Activated CD4-positive, alpha-beta T cell treated with anti-CD3 and anti-CD28 coated beads, Interleukin-2, amount 10 ng/mL, durations not matched to agents 7 days and 5 days (primary cell): ENCODE measurements at regions not wholly inside any gene's neighbourhood (a gene's known extent, or its start where the extent isn't known, plus 50 kb on each side); places are given as distances from the start of the nearest gene placed in this dataset.

Experiments used
- CTCF ChIA-PET: fragments of 350-600 bp; sonication (Branson Sonifier 250); formaldehyde crosslinking; loops from one replicate; lab custom pipeline; 2021; ENCODE audit warnings: antibody characterized with exemption; lab: Charles Lee
- POLR2A ChIA-PET: fragments of 350-600 bp; sonication (Branson Sonifier 250); formaldehyde crosslinking; loops from one replicate; lab custom pipeline; 2021; ENCODE audit warnings: antibody characterized with exemption; lab: Charles Lee
- DNase-seq: peaks from one replicate; pipeline ENCODE4 v3.0.0-alpha.2; 2020
- H3K27ac Mint-ChIP-seq: one replicate; pipeline ENCODE4 v1.8.0; 2021; ENCODE audit warnings: mild to moderate bottlenecking, moderate library complexity, mixed read lengths
- H3K27me3 Mint-ChIP-seq: one replicate; pipeline ENCODE4 v1.8.0; 2021; ENCODE audit warnings: mixed read lengths
- H3K36me3 Mint-ChIP-seq: one replicate; pipeline ENCODE4 v1.8.0; 2021; ENCODE audit warnings: low read depth, mixed read lengths
- H3K4me1 Mint-ChIP-seq: one replicate; pipeline ENCODE4 v1.8.0; 2021; ENCODE audit warnings: mixed read lengths
- H3K4me3 Mint-ChIP-seq: one replicate; pipeline ENCODE4 v1.8.0; 2021; ENCODE audit warnings: mild to moderate bottlenecking, moderate library complexity, mixed read lengths
- H3K9me3 Mint-ChIP-seq: one replicate; pipeline ENCODE4 v1.8.0; 2021; ENCODE audit warnings: mixed read lengths

DNA sequence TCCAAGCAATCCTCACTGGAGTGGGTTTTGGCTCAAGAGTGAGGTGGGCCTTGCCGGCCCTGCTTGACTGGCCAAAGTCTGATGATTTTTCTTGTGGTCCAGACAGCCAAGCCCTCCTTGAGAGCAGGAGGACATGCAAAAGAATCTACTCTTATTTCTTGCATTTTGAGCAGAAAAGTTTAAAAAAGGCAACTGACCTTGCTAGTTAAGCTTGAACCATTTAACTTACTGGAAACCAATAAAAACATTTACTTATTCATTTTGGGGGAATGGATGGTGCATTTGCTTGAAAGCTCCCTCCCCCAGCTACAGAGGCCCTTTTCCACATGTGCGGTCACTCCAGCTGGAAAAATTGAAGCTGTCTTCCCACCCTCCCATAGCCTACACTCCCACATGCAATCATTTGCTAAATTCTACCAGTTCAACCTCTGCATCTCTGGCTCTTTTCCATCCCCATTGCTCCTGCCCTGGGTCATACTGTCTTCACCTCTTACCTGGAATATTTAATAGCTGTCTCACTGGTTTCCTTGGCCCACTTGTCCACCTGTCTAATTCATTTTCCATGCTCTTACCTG, 527.9 kb downstream of the DHX35 start:
- H3K27me3 Mint-ChIP-seq: no peaks in the 10 kb centered on the region
- DNase-seq: no peak
- POLR2A ChIA-PET: no interaction called here
- CTCF ChIA-PET: no interaction called here
- no peaks in the 10 kb centered on the region for H3K4me1 Mint-ChIP-seq
- no peaks in the 10 kb centered on the region for H3K9me3 Mint-ChIP-seq
- H3K27ac Mint-ChIP-seq: no peak overlapping the region
- H3K4me3 Mint-ChIP-seq: no peak overlapping the region
- no peaks in the 10 kb centered on the region for H3K36me3 Mint-ChIP-seq

GRCh38 chr20:39480276-39481043, 518.3 kb downstream of the DHX35 start:
- Mint-ChIP-seq H3K27ac (no peak overlapping the region), H3K36me3 (no peaks in the 10 kb centered on the region), H3K4me3 (no peak overlapping the region), H3K27me3 (no peaks in the 10 kb centered on the region), H3K9me3 (no peaks in the 10 kb centered on the region), H3K4me1 (no peaks in the 10 kb centered on the region)
- CTCF ChIA-PET: no interaction called here
- DNase-seq: no peak
- POLR2A ChIA-PET: no interaction called here

DNA sequence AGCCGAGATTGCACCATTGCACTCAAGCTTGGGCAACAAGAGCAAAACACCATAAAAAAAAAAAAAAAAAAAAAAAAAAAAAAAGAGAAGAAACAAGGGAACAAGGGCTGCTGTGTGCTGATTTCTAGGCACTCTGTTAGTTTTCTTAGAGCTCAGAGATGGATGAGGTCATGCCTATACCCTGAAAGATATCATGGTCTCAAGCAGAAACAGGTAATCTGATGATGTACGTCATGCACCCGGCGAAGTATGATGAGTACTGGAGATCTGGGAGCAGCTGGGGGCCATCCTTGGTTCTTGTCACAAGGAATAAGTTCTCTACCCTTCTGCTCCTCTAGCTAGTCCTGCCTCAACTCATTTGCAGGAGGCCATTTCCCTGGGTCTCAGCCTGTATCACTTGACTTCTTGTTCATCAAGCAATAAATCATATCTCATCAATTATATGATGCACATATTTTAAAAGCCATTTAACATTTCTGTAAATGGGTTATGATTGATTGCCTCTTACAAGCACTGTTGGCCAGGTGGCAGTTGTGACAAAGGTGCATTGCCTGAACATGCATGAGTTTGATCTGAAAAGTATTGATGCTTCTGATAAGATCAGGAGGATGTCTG, 517.2 kb downstream of the DHX35 start:
- CTCF ChIA-PET: no interaction called here
- POLR2A ChIA-PET: no interaction called here
- no peaks in the 10 kb centered on the region for H3K4me1 Mint-ChIP-seq
- H3K27ac Mint-ChIP-seq: no peak overlapping the region
- no peak for DNase-seq
- no peak overlapping the region for H3K4me3 Mint-ChIP-seq
- no peaks in the 10 kb centered on the region for H3K36me3 Mint-ChIP-seq
- no peaks in the 10 kb centered on the region for H3K27me3 Mint-ChIP-seq
- no peaks in the 10 kb centered on the region for H3K9me3 Mint-ChIP-seq

DNA sequence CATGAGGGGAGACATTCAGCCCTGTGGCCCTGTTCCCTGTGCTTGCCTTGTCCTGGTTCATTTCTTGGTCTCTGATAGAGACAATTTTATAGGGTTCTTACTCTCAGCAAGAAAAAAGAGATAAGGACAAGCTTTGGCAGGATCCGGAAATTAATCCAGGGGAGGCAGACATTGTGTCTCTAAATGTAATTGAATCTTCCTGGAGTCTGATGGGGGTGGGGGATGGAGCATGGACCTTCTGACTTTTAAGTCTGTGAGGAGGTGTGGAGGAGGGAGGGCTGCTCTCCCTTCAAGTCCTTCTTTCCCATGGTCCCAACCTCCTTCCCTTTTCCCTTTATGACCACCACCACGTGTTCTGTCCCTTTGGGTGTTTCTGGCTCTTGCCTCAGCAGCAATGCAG, 512.7 kb downstream of the DHX35 start:
- no peaks in the 10 kb centered on the region for H3K9me3 Mint-ChIP-seq
- no peaks in the 10 kb centered on the region for H3K4me1 Mint-ChIP-seq
- CTCF ChIA-PET: interaction anchor here (1.6 kb wide), 1 partner anchor 18 kb away, joined by 3 read pairs; no protein-coding TSS in a partner anchor
- DNase-seq: no peak
- POLR2A ChIA-PET: no interaction called here
- H3K36me3 Mint-ChIP-seq: no peaks in the 10 kb centered on the region
- H3K27me3 Mint-ChIP-seq: no peaks in the 10 kb centered on the region
- H3K4me3 Mint-ChIP-seq: no peak overlapping the region
- H3K27ac Mint-ChIP-seq: no peak overlapping the region

DNA sequence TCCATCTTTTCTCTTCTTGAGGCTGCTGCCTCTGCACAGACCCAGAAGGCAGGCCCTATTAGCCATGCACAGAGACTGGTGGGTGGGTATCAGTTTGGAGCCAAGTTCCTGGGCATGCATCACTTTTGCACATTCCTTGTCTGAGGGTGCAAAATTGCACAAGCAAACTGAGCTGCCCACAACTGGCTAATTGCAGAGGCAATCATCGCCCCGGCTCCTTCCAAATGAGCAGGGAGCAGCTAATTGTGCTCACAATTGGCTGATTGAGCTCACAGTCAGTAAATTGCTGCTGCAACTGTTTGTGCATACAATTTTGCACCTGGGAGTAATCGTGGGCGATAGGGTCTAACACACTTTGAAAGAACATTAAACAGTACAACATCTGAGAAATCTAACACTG, 511.4 kb downstream of the DHX35 start:
- Mint-ChIP-seq H3K27ac (no peak overlapping the region), H3K27me3 (no peaks in the 10 kb centered on the region), H3K4me3 (no peak overlapping the region), H3K9me3 (no peaks in the 10 kb centered on the region), H3K36me3 (no peaks in the 10 kb centered on the region), H3K4me1 (no peaks in the 10 kb centered on the region)
- DNase-seq: no peak
- ChIA-PET CTCF (interaction anchor here (1.6 kb wide), 1 partner anchor 16 kb away, joined by 3 read pairs; no protein-coding TSS in a partner anchor), POLR2A (no interaction called here)

GRCh38 chr20:39468703-39469102, 506.6 kb downstream of the DHX35 start:
- H3K4me1 Mint-ChIP-seq: no peaks in the 10 kb centered on the region
- POLR2A ChIA-PET: no interaction called here
- no peaks in the 10 kb centered on the region for H3K9me3 Mint-ChIP-seq
- H3K4me3 Mint-ChIP-seq: no peak overlapping the region
- no peak for DNase-seq
- H3K27ac Mint-ChIP-seq: no peak overlapping the region
- no peaks in the 10 kb centered on the region for H3K27me3 Mint-ChIP-seq
- CTCF ChIA-PET: no interaction called here
- no peaks in the 10 kb centered on the region for H3K36me3 Mint-ChIP-seq

GRCh38 chr20:39464238-39464637, 502.1 kb downstream of the DHX35 start:
- Mint-ChIP-seq H3K4me1 (no peaks in the 10 kb centered on the region), H3K9me3 (no peaks in the 10 kb centered on the region), H3K4me3 (no peak overlapping the region), H3K27me3 (no peaks in the 10 kb centered on the region), H3K36me3 (no peaks in the 10 kb centered on the region), H3K27ac (no peak overlapping the region)
- CTCF ChIA-PET: no interaction called here
- POLR2A ChIA-PET: no interaction called here
- DNase-seq: no peak

GRCh38 chr20:39462416-39462945, 500.3 kb downstream of the DHX35 start:
- POLR2A ChIA-PET: no interaction called here

GRCh38 chr20:39458452-39458851, 496.3 kb downstream of the DHX35 start:
- Mint-ChIP-seq H3K27ac (no peak overlapping the region), H3K4me3 (no peak overlapping the region), H3K4me1 (no peaks in the 10 kb centered on the region), H3K9me3 (no peaks in the 10 kb centered on the region), H3K27me3 (peaks cover 2% of the 10 kb centered on the region), H3K36me3 (no peaks in the 10 kb centered on the region)
- no peak for DNase-seq
- POLR2A ChIA-PET: no interaction called here
- CTCF ChIA-PET: no interaction called here

More at GRCh38 chr20:39462416-39462945, 500.3 kb downstream of the DHX35 start:
- Mint-ChIP-seq H3K36me3 (no peaks in the 10 kb centered on the region), H3K27me3 (no peaks in the 10 kb centered on the region), H3K4me1 (no peaks in the 10 kb centered on the region), H3K9me3 (no peaks in the 10 kb centered on the region), H3K4me3 (no peak overlapping the region), H3K27ac (no peak overlapping the region)
- no peak for DNase-seq
- CTCF ChIA-PET: no interaction called here

DNA sequence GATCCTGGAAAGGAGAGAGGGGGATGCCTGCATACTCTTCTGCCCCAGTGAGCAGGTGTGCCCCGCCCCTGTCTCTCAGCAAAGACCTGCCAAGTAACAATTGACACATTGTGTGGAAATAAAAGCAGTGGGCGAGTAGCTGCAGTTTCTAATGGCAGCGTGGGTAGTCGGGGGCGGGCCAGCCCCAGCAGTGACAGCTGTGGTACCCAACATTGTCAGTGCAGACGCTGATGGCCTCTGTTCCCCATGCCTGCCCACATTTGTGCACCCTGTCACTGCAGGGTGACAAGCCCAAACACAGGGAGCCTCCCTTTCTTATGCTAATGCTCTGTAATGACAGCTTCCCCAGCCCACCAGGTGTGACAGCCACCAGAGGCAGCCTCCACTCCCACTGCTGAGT, 491.7 kb downstream of the DHX35 start:
- no peaks in the 10 kb centered on the region for H3K36me3 Mint-ChIP-seq
- no peak for DNase-seq
- H3K4me1 Mint-ChIP-seq: no peaks in the 10 kb centered on the region
- no peaks in the 10 kb centered on the region for H3K9me3 Mint-ChIP-seq
- H3K27ac Mint-ChIP-seq: no peak overlapping the region
- CTCF ChIA-PET: no interaction called here
- peaks cover 2% of the 10 kb centered on the region for H3K27me3 Mint-ChIP-seq
- no peak overlapping the region for H3K4me3 Mint-ChIP-seq
- POLR2A ChIA-PET: no interaction called here

DNA sequence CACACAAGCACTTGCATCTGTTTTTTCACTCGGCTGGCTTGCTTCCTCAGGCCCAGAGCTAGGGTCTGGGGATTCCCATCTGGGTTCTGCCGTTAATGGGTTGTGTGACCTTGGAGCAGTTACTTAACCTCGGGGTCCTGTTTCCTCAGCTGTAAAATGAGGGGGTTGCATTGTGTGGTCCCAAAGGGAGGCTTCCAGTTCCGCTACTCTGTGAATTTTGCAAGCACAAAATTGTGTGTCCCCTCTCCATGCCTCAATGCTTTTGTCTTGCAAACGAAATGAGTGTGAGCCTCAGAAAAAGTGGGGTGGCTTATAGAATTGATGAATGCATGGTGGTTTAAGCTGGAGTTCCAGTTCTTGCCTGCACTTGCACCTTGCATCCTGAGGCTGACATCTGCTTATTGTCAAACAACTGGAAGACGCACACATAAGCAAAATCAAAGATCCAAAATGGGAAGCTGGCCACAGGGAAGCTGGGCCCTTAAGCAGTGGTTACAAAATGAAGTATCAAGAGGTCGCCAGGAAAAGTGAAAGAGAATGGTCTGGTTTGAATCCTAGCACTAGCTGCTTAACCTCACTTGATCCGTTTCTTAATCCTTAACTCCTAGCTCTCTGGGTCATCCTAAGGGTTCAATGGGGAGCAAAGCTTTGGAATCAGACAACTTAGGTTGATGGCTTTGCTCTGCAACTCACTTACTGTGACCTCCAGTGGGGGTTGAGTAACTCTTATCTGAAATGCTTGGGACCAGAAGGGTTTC, 490.6 kb downstream of the DHX35 start:
- ChIA-PET CTCF (no interaction called here), POLR2A (no interaction called here)
- Mint-ChIP-seq H3K4me1 (no peaks in the 10 kb centered on the region), H3K27me3 (peaks cover 2% of the 10 kb centered on the region), H3K36me3 (no peaks in the 10 kb centered on the region), H3K4me3 (no peak overlapping the region), H3K27ac (no peak overlapping the region), H3K9me3 (no peaks in the 10 kb centered on the region)
- DNase-seq: no peak

GRCh38 chr20:39451386-39451785, 489.2 kb downstream of the DHX35 start:
- Mint-ChIP-seq H3K27me3 (peaks cover 2% of the 10 kb centered on the region), H3K27ac (no peak overlapping the region), H3K4me1 (no peaks in the 10 kb centered on the region), H3K9me3 (no peaks in the 10 kb centered on the region), H3K4me3 (no peak overlapping the region), H3K36me3 (no peaks in the 10 kb centered on the region)
- CTCF ChIA-PET: no interaction called here
- POLR2A ChIA-PET: no interaction called here
- DNase-seq: no peak

DNA sequence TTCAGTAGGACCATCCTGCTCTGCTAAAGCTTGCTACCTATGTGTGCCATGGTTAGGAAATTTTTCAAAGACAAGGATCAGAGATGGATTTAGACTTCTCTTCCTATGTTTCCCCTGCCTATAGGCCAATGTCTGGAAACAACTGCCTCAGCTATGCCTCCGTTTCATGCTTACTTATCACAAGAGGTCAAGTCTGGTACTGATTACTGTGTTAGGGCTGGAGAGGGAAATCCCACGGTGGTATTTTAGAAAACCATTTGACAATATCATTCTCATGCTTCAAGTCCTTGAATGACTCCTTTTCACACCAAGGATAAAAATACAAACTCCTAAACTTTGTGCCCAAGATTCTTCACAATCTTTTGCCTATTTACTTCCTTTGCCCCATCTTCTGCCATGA, 484.3 kb downstream of the DHX35 start:
- POLR2A ChIA-PET: no interaction called here

More for the DNA sequence above, 484.3 kb downstream of the DHX35 start:
- H3K36me3 Mint-ChIP-seq: no peaks in the 10 kb centered on the region
- no peaks in the 10 kb centered on the region for H3K9me3 Mint-ChIP-seq
- no peak for DNase-seq
- no peaks in the 10 kb centered on the region for H3K27me3 Mint-ChIP-seq
- H3K4me1 Mint-ChIP-seq: no peaks in the 10 kb centered on the region
- no peak overlapping the region for H3K4me3 Mint-ChIP-seq
- CTCF ChIA-PET: no interaction called here
- no peak overlapping the region for H3K27ac Mint-ChIP-seq
